Activated naive CD4-positive, alpha-beta T cell treated with anti-CD3 and anti-CD28 coated beads, Interleukin-2, amount 50 U/mL, for 16 hours (primary cell): ENCODE measurements at regions not wholly inside any gene's neighbourhood (a gene's known extent, or its start where the extent isn't known, plus 50 kb on each side); places are given as distances from the start of the nearest gene placed in this dataset.
"Not testable (repeated sequence)": the region's sequence is repeated elsewhere in the genome, so short reads cannot be mapped to it uniquely, and the experiment has no call there.

Experiments used
- DNase-seq: peaks from one replicate; pipeline ENCODE4 v3.0.0-alpha.2; 2020

DNA sequence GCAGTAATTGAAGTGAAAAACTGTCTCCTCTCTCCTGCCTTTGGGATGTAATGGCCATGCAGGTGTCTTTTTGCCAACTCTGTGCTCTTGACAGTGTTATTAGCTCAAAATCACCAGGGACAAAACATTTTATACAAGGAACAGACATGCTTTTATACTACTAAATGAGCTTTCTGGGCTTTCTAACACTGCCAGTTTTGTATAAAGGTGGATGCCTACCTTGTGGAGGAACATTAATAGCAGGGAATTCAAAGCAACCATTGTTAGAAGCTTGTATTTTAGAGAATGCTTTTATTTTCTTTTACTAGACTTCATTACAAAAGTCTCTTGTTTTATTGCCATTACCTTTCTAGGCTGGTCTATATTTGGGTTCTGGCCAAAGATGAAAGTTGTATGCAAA, 54.7 kb upstream of the ARSJ start:
- no peak for DNase-seq

GRCh38 chr4:114036426-114036825, 57.0 kb upstream of the ARSJ start:
- no peak for DNase-seq

DNA sequence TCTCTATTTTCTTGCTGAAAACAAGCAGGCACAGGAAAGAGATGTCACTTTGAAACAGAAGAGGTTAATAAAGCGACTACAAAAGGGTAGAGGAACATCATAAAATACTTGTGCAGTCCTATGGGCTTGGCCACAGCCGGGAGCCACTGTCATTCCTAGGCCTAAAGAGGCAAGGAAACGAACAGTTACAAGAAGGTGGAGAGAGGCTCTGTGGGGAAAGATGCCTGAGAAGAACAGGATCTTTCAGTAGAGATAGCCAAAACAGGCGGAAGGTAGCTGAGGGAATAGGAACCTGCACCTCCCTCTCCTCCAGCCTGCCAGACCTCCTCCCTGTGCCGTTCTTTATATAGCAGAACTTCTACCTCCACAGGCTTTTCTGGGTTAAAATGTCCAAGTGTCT, 57.4 kb upstream of the ARSJ start:
- DNase-seq = no peak

DNA sequence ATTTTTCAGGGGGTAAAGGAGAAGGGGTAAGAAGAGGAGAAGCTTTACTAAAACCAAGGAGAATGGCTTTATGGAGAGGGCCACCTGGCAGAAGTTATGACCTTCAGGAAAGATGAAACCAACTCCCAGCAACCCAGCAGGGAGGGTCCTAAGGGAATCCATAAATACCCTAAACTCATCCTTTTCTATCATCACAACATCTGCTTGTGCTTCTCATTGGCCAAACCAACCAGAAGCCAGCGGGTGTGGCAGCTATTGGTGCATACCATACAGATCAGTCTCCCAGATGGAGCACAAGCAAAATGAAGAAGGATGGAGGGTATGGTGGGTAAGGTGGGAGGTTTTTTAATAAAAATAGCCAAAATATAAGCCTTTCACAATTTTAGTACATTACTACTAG, 58.5 kb upstream of the ARSJ start:
- no peak for DNase-seq

DNA sequence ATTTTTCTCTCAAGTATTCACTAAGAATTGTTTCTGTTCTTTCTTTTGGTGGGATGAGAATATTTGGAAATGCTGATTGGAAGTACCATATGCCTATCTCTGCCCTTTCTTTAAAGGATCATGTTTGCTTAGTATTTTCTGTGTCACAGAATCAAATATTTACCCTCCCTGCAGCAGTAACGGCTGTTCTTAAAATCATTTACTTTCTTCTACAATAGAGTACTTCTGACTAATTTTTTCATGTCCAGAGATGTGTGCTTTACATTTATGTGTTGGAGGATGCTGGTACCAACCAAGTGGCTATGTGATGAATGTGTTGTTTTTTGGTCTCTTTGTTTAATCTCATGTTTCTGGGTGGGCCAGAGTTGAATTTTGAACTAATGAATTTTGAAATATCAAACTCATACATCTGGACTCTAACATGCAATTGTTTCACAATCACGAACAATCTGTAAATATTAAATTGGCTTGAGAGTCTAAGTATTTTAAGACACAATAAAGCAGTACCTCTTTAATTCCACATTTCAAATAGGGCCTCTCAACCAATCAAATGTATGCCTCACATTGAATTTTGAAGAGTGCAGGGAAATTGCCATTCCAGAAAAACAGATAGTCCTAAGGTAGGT, 59.4 kb upstream of the ARSJ start:
- DNase-seq = no peak

DNA sequence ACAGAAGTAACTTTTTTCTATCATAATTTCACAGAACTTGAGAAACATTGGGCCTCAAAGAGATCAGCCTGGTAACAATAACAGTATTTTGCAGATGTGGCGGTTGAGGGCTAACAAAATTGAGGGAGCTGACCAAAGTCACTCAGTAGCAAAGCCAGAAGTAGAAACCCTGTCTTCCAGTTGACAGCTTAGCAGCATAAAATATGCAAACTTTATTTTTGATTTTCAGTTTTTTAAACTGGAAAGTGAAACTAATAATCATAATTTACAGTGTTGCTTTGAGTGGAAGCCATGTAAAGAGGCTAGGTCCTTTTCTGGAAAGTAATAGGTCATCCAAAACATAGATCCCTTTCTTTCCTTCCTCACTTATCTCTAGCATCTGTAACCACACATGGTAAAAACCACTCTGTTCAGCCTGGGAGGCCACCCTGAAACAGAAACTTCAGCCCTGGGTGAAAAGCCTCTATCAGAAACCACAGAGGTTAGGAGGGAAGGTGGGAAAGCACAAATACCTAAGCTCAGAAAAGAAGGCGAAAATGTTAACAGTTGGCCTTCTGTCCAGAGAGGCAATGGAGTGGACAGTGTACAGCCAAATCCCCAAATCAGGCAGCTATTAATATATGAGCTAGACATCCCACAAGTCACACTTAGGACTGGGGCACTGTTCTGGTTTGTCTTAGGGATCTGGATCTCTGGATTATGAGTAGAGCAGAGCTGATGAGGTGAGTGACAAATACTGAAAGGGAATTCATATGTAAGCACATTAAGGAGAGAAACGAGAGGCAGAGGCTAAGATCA, 61.1 kb upstream of the ARSJ start:
- DNase-seq = no peak

DNA sequence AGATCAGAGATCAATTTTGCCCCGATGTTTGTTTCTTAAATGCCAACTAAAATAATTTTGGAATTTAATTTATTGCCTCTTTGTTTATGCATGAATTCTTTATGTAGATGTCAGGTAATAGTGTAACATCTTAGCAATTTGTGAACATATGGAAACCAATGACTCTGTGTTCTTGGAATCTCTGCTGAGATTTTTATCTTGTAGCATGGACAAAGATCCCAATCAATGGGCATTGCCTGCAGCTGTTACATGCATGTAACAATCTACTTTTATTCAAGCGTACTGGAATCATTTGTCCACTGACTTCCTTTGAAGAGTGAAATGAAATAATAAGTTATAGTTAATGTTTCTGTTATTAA, 61.6 kb upstream of the ARSJ start:
- no peak for DNase-seq

DNA sequence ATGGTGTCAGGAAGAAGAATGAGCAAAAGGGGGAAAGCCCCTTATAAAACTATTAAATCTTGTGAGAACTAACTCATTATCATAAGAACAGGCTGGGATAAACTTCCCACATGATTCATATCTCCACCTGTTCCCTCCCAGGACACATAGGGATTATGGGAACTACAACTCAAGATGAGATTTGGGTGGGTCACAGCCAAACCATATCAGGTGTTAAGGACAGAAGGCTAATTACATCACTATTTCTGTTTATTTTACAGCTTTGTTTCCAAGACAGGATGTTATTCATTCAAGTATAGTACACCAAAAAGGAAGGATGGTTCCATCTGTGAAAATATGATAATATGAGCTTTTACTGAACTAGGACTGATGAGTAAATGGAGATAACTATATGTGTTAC, 63.7 kb upstream of the ARSJ start:
- no peak for DNase-seq

- not testable (repeated sequence) for DNase-seq
These were observed 64.9 kb upstream of the ARSJ start for GRCh38 chr4:114044351-114044750.

DNA sequence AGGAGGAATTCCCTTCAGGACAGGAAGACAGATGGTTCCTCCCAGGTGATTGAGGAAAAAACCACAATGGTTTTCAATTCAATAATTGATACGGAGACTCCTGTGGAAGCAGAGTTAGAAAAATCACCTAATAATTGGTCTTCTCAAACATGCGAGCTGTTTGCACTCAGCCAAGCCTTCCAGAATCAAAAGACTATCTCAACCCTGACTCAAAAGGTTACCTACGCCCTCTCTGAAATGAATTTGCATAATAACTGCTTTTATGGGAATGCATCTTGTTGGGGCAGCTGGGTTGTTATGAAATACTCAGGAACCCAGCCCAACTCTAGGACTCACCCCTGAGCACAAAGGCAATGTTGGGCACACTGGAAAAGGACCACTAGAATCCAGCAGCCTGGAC, 66.9 kb upstream of the ARSJ start:
- no peak for DNase-seq

GRCh38 chr4:114048154-114048553, 68.7 kb upstream of the ARSJ start:
- DNase-seq = not testable (repeated sequence)

DNA sequence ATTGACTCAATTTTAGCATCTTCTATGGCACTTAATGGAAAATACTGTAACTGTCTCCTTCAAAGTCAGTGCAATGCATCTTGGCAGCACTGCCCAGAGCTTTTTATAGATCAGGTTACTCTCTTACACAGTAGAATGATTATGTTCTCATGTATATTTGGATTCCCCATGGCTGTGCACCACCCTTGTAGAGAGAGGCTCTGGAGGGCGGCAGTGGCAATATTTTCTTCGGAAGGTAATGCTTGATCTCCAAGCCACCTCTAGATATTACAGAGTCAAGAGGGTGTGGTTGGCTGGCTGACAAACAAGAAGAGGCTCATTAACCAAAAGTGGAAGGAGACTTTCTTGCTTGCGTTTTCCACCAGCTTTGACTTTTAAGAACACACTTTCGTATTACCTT, 72.8 kb upstream of the ARSJ start:
- DNase-seq = no peak

DNA sequence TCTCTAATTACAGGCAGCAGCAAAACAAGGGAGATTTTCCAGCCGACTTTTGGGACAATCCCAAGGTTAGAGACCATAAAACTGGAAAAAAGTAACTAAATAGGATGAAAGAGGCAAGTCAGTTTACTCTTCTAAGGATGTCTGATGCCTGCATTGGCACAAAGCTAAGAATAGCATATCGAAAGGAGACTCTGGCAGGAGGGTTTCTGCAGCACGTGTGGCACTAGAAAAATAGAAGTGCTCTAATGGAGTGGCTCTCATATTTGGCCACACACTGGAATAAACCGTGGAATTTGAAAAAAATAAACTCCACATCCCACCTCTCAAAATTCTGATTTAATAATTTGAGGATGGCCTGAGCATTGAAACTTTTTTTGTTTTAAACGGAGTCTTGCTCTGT, 77.2 kb upstream of the ARSJ start:
- DNase-seq = no peak

DNA sequence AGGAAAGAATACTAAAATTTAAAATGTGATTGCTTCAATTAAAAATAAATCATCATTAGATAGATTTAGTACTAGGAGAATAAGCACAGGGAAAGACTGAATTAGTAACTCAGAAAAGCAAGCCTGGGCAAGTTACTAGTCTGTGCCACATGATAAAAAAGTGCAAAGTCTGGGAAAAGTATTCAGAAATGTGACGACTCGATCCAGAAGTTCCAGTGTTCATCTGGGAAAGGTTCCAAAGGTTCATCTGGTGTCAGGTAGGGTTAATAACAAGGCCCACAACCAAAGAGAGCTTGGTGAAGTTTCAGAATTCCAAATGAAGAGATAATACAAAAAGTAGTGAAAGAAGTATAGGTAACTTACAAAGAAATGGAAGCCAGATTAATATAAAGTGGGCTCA, 78.3 kb upstream of the ARSJ start:
- no peak for DNase-seq

DNA sequence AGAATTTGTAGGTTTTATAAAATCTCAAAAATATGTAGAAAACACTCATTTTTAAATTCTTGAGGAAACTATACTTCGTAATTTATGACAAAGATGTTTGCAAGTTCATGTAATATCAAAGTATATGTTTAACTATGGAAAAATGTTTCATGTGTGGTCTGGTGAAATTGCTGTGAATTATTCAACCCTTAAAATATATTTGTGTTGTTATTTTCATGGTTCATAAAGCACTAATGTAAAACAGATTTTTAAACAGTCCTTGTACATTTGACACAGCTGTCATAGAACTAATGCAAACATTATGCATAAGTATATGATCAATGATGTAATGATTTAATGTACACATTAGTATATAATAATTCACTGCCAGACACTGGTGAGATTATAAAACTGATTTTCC, 83.1 kb upstream of the ARSJ start:
- DNase-seq = no peak

- no peak for DNase-seq
These were observed 93.3 kb upstream of the ARSJ start for GRCh38 chr4:114072781-114073180.

GRCh38 chr4:114076899-114077570, 97.6 kb upstream of the ARSJ start:
- DNase-seq = no peak

GRCh38 chr4:114077610-114078009, 98.2 kb upstream of the ARSJ start:
- no peak for DNase-seq

DNA sequence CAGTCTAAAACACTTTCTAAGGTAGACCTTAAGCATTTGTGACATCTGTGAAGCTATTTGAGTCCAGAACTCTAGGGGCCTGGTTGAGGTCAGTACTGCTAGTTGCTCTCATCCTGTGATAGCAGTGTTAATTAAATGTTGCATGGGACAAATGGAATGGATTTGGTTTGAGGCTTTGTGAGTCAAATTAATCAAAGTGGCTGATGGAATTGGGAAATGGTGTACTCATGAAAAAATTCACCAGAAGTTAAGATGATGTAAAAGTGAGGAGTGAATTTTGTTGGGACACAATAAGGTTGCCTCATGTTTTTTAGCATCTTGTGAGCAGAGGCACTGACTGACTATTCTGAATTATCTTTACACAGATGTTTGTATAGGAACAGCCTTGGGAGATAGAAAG, 99.2 kb upstream of the ARSJ start:
- no peak for DNase-seq

- no peak for DNase-seq
These were observed 102.3 kb upstream of the ARSJ start for GRCh38 chr4:114081783-114082182.

DNA sequence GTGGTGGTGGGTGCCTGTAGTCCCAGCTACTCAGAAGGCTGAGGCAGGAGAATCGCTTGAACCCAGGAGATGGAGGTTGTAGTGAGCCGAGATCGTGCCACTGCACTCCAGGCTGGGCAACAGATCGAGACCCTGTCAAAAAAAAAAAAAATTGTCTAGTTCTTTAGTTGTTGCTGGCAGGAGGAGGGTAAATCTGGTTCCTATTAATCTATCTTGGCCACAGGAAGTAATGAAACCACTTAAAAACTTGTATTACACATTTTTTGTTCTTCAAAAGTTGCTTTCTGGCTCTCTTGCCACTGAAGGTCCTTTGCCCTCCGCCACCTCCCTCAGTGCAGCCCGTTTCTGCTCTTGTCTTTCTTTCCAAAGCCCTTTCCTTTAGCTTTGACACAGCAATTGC, 102.9 kb upstream of the ARSJ start:
- DNase-seq = no peak

DNA sequence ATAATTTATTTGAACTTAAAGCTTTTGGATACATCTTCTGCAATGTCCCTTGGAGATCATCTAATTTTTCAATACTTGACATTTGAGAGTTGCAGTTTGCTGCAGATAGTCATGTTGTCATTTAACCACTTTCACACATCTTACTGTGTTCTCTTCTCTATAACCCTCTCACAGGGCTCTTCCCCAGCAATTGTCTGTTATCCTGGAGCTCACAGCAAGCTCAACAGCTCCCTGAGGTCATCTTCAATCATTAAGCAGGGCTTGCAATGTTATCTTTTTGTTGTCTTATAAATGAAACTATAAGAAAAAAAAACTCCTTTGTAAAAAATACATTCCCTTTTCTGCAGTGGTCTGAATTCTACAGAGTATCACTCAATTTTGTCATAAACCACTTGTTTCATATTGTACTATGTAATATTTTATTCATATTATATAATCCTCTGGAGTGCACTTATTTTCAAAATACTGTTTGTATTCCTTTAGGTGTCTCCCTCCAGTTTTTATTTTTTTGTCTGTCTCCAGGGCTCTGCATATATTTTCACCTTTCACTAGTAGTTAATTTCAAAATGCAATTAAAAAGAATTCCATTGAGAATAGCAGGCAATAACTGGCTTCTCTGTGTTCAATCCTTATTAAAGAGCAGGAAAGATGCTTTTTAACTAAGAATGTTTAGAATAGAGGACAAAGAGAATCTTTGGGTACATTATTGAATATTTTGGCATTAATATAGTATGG, 106.3 kb upstream of the ARSJ start:
- no peak for DNase-seq

GRCh38 chr4:114087596-114088230, 108.3 kb upstream of the ARSJ start:
- DNase-seq = no peak
